IMR-90 (cell line): ENCODE measurements at regions not wholly inside any gene's neighbourhood (a gene's known extent, or its start where the extent isn't known, plus 50 kb on each side); places are given as distances from the start of the nearest gene placed in this dataset.

Source experiments
- ATAC-seq: fragments of 200-7000 bp; cut with Tn5 transposase; 2 replicates; pipeline ENCODE4 v1.9.1; 2020; ENCODE audit warnings: low read depth, mild to moderate bottlenecking, moderate library complexity
- BruUV-seq: library from RNA; stranded (reverse); fragments of 400-500 nt; replicated peaks from 2 replicates; lab custom pipeline; 2021; lab: Mats Ljungman, UMichigan
- CTCF ChIA-PET: fragments of 300-600 bp; formaldehyde crosslinking; extraction: SDS; loops from one replicate; lab custom pipeline; 2021; ENCODE audit warnings: antibody characterized with exemption; lab: Yijun Ruan, JAX
- POLR2A ChIA-PET: fragments of 300-600 bp; sonication (Branson Sonifier 250); formaldehyde crosslinking; loops from one replicate; lab custom pipeline; 2022; ENCODE audit warnings: antibody characterized with exemption; ENCODE audit not compliant: unreplicated experiment; lab: Charles Lee
- DNase-seq: peaks from one replicate; pipeline ENCODE4 v3.0.0; 2013
- H2AFZ ChIP-seq: replicated peaks from 2 replicates; pipeline ENCODE3; 2013; ENCODE audit warnings: low read length, mild to moderate bottlenecking; ENCODE audit not compliant: poor library complexity
- H2AK5ac ChIP-seq: 2 replicates; pipeline ENCODE4 v1.6.1; 2013; ENCODE audit warnings: low read depth, low read length, inconsistent platforms
- H2AK9ac ChIP-seq: replicated peaks from 2 replicates; pipeline ENCODE3; 2013; ENCODE audit warnings: mild to moderate bottlenecking, low read depth, low read length, moderate library complexity; ENCODE audit not compliant: poor library complexity
- H2BK120ac ChIP-seq: 2 replicates; pipeline ENCODE4 v1.6.1; 2013; ENCODE audit warnings: low read depth, low read length, inconsistent platforms
- H2BK15ac ChIP-seq: 3 replicates; pipeline ENCODE4 v1.6.1; 2013; ENCODE audit warnings: low read depth, low read length, inconsistent platforms
- H2BK20ac ChIP-seq: 2 replicates; pipeline ENCODE4 v1.6.1; 2013; ENCODE audit warnings: low read depth, mild to moderate bottlenecking, inconsistent platforms, low read length, moderate library complexity
- H2BK5ac ChIP-seq: 2 replicates; pipeline ENCODE4 v1.6.1; 2013; ENCODE audit warnings: mild to moderate bottlenecking, low read depth, low read length, inconsistent platforms; ENCODE audit not compliant: poor library complexity, severe bottlenecking
- H3K14ac ChIP-seq: replicated peaks from 2 replicates; pipeline ENCODE4 v1.6.1; 2013; ENCODE audit warnings: low read depth, low read length, inconsistent platforms
- H3K18ac ChIP-seq: 2 replicates; pipeline ENCODE4 v1.6.1; 2013; ENCODE audit warnings: low read depth, low read length, control low read depth
- H3K23ac ChIP-seq: 2 replicates; pipeline ENCODE4 v1.6.1; 2013; ENCODE audit warnings: low read depth, low read length, inconsistent platforms
- H3K27ac ChIP-seq: 2 replicates; pipeline ENCODE4 v1.5.1; 2013; ENCODE audit warnings: mild to moderate bottlenecking, control low read depth, low read length; ENCODE audit not compliant: insufficient read depth
- H3K27me3 ChIP-seq: 2 replicates; pipeline ENCODE4 v1.6.1; 2013; ENCODE audit warnings: low read length; ENCODE audit not compliant: control insufficient read depth, insufficient read depth
- H3K36me3 ChIP-seq: 2 replicates; pipeline ENCODE4 v1.6.1; 2013; ENCODE audit warnings: low read length, mixed read lengths; ENCODE audit not compliant: control insufficient read depth, insufficient read depth
- H3K4ac ChIP-seq: 2 replicates; pipeline ENCODE4 v1.6.1; 2013; ENCODE audit warnings: low read depth, low read length, inconsistent platforms
- H3K4me1 ChIP-seq: 2 replicates; pipeline ENCODE4 v1.6.1; 2013; ENCODE audit warnings: low read length, mixed read lengths; ENCODE audit not compliant: control insufficient read depth, insufficient read depth
- H3K4me2 ChIP-seq: 2 replicates; pipeline ENCODE4 v1.6.1; 2013; ENCODE audit warnings: low read depth, mild to moderate bottlenecking, control low read depth, low read length, moderate library complexity
- H3K4me3 ChIP-seq: 2 replicates; pipeline ENCODE4 v1.5.1; 2013; ENCODE audit warnings: low read depth, mild to moderate bottlenecking, control low read depth, low read length, moderate library complexity; ENCODE audit not compliant: insufficient read depth
- H3K56ac ChIP-seq: 2 replicates; pipeline ENCODE4 v1.6.1; 2013; ENCODE audit warnings: low read length, inconsistent platforms; ENCODE audit not compliant: insufficient read depth; ENCODE audit errors: extremely low read depth
- H3K79me1 ChIP-seq, 2 experiments: 2 replicates each; pipeline ENCODE4 v1.6.1; 2013; ENCODE audit warnings: low read length in 2 of 2, inconsistent platforms in 1 of 2, low read depth in 1 of 2
- H3K9ac ChIP-seq: 2 replicates; pipeline ENCODE4 v1.6.1; 2013; ENCODE audit warnings: low read depth, low read length, control low read depth
- H3K9me1 ChIP-seq: 2 replicates; pipeline ENCODE4 v1.6.1; 2013; ENCODE audit warnings: low read length, inconsistent platforms; ENCODE audit not compliant: insufficient read depth
- H3K9me3 ChIP-seq: 2 replicates; pipeline ENCODE4 v1.6.1; 2013; ENCODE audit warnings: low read length; ENCODE audit not compliant: control insufficient read depth, insufficient read depth
- H4K20me1 ChIP-seq: 2 replicates; pipeline ENCODE4 v1.6.1; 2013; ENCODE audit warnings: low read length, inconsistent platforms; ENCODE audit not compliant: insufficient read depth
- H4K5ac ChIP-seq: 2 replicates; pipeline ENCODE4 v1.6.1; 2013; ENCODE audit warnings: mild to moderate bottlenecking, low read depth, low read length, control low read depth
- H4K8ac ChIP-seq, 2 experiments: 2 replicates each; pipeline ENCODE4 v1.6.1; 2013; ENCODE audit warnings: low read depth in 2 of 2, low read length in 2 of 2, control low read depth in 1 of 2, inconsistent platforms in 1 of 2
- H4K91ac ChIP-seq: 2 replicates; pipeline ENCODE4 v1.6.1; 2013; ENCODE audit warnings: low read depth, low read length, inconsistent platforms; ENCODE audit not compliant: insufficient read depth
- BHLHE40 ChIP-seq: fragments of 150-350 bp; IDR thresholded peaks from 2 replicates; pipeline ENCODE4 v1.6.1; 2016; ENCODE audit warnings: mild to moderate bottlenecking, low read depth, low read length
- CEBPB ChIP-seq: IDR thresholded peaks from 2 replicates; pipeline ENCODE4 v1.6.1; 2012; ENCODE audit warnings: low read depth, low read length, improper control_type of control experiment
- CTCF ChIP-seq: conservative IDR thresholded peaks from 2 replicates; pipeline ENCODE4 v1.5.1; 2012; ENCODE audit warnings: mild to moderate bottlenecking, low read depth, low read length, improper control_type of control experiment
- MAFK ChIP-seq: IDR thresholded peaks from 2 replicates; pipeline ENCODE4 v1.6.1; 2012; ENCODE audit warnings: low read depth, low read length, improper control_type of control experiment
- RAD21 ChIP-seq: IDR thresholded peaks from 2 replicates; pipeline ENCODE4 v1.6.1; 2012; ENCODE audit warnings: low read length, improper control_type of control experiment
- SMC3 ChIP-seq: fragments of 150-350 bp; IDR thresholded peaks from 2 replicates; pipeline ENCODE4 v1.6.1; 2016; ENCODE audit warnings: low read depth, mild to moderate bottlenecking, antibody characterized with exemption, low read length, moderate library complexity
- USF2 ChIP-seq: fragments of 150-350 bp; IDR thresholded peaks from 2 replicates; pipeline ENCODE4 v1.6.1; 2017; ENCODE audit warnings: mild to moderate bottlenecking, antibody characterized with exemption, low read length, low read depth
- WGBS, 2 experiments: methylation state at CpG; one replicate each; pipeline versions ENCODE4 v1.1.5 to v1.1.7; 2013; ENCODE audit warnings: missing lambda C conversion rate in 2 of 2; ENCODE audit not compliant: insufficient read length in 1 of 2; ENCODE audit errors: extremely low coverage in 2 of 2; 5-methylcytosine and 5-hydroxymethylcytosine counted together
- dilution Hi-C: fragments of 300-500 bp; cut with HindIII; formaldehyde crosslinking; loops from one replicate; pipeline ENCODE4 v1.14.3; 2018; ENCODE audit warnings: low sequenced_read_pairs; ENCODE audit not compliant: unreplicated experiment
- in situ Hi-C: fragments of 300-500 bp; cut with MboI; formaldehyde crosslinking; loops from 3 replicates; pipeline ENCODE4 v1.14.3; 2019; ENCODE audit warnings: low sequenced_read_pairs, inconsistent platforms, mixed read lengths
- intact Hi-C: fragments of 100-400 bp; cut with micrococcal nuclease; formaldehyde crosslinking; loops from 2 replicates; pipeline ENCODE4 v1.10.0; 2022

DNA sequence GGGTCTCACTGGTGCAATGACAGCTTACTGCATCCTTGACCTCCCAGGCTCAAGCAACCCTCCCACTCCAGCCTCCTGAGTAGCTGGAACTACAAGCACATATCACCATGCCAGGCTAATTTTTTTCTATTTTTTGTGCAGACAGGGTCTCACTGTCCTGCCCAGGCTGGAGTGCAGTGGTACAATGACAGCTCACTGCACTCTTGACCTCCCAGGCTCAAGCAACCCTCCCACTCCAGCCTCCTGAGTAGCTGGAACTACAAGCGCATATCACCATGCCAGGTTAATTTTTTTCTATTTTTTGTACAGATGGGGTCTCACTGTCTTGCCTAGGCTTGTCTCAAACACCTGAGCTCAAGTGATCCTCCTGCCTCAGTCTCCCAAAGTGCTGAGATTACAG, 74.0 kb downstream of the GASK1B start:
- H4K8ac ChIP-seq: no peak overlapping the region
- intact Hi-C loops (no loop called here), dilution Hi-C loops (no loop called here)

More for the DNA sequence above, 74.0 kb downstream of the GASK1B start:
- ChIA-PET CTCF (no interaction called here), POLR2A (no interaction called here)
- Histone ChIP-seq H3K23ac (no peak overlapping the region), H2AK9ac (no peak overlapping the region), H3K9me1 (no peaks in the 10 kb centered on the region), H3K4me3 (no peak overlapping the region), H3K18ac (no peak overlapping the region), H3K36me3 (no peaks in the 10 kb centered on the region), H4K5ac (no peak overlapping the region), H3K9me3 (no peaks in the 10 kb centered on the region), H3K56ac (no peak overlapping the region), H2BK5ac (no peak overlapping the region), H3K4ac (no peak overlapping the region), H3K9ac (no peak overlapping the region), H2BK15ac (no peak overlapping the region), H2BK20ac (no peak overlapping the region), H4K20me1 (no peaks in the 10 kb centered on the region), H2AFZ (no peak overlapping the region), H3K4me1 (peaks cover 2% of the 10 kb centered on the region; the same call in 1 of the 2 replicates), H2AK5ac (no peak overlapping the region), H3K79me1 (no peaks in the 10 kb centered on the region), H3K14ac (no peak overlapping the region), H3K27me3 (no peaks in the 10 kb centered on the region), H3K4me2 (no peak overlapping the region), H2BK120ac (no peak overlapping the region), H3K27ac (no peak overlapping the region), H4K91ac (no peak overlapping the region)
- ATAC-seq: no peak
- DNase-seq: no peak
- in situ Hi-C loops: no loop called here
- no CpG with 5 or more reads among the region's 1 CpG for WGBS, 2 experiments
- BruUV-seq: no TSS peak
- TF ChIP-seq RAD21 (no peak), CTCF (no peak), SMC3 (no peak), USF2 (no peak), BHLHE40 (no peak), MAFK (no peak), CEBPB (no peak)
